GM12878 (cell line): ENCODE measurements at regions not wholly inside any gene's neighbourhood (a gene's known extent, or its start where the extent isn't known, plus 50 kb on each side); places are given as distances from the start of the nearest gene placed in this dataset.

Experiments
- ATAC-seq: fragments of 200-7000 bp; cut with Tn5 transposase; 3 replicates; pipeline ENCODE4 v1.9.1; 2020; ENCODE audit warnings: mild to moderate bottlenecking, moderate library complexity
- BruUV-seq: library from RNA; stranded (reverse); fragments of 400-500 nt; replicated peaks from 2 replicates; lab custom pipeline; 2021; lab: Mats Ljungman, UMichigan
- CTCF ChIA-PET: fragments of 300-600 bp; sonication (Branson Sonifier 250); formaldehyde crosslinking; extraction: SDS; loops from one replicate; lab custom pipeline; 2021; ENCODE audit warnings: inconsistent platforms; lab: Yijun Ruan, JAX
- POLR2A ChIA-PET: fragments of 350-600 bp; formaldehyde crosslinking; extraction: SDS; loops from one replicate; lab custom pipeline; 2021; ENCODE audit warnings: inconsistent platforms; lab: Charles Lee
- RAD21 ChIA-PET: fragments of 300-600 bp; sonication (Branson Sonifier 250); formaldehyde crosslinking; loops from one replicate; lab custom pipeline; 2023; ENCODE audit warnings: antibody characterized with exemption; ENCODE audit not compliant: unreplicated experiment; lab: Charles Lee
- SMC1A ChIA-PET: fragments of 300-600 bp; sonication (Branson Sonifier 250); formaldehyde crosslinking; loops from one replicate; lab custom pipeline; 2023; ENCODE audit not compliant: unreplicated experiment, uncharacterized antibody; lab: Charles Lee
- DNase-seq: peaks from one replicate; pipeline ENCODE4 v3.0.0-alpha.2; 2011; ENCODE audit warnings: low read depth, low spot score
- FAIRE-seq: peaks from 3 replicates; lab custom pipeline; 2011; peaks lifted over from hg19 to GRCh38; lab: Jason Lieb, UNC
- H2AFZ ChIP-seq: 2 replicates; pipeline ENCODE4 v1.6.0; 2011; ENCODE audit warnings: low read depth, low read length, control low read depth; ENCODE audit not compliant: control insufficient read depth
- H3K27ac ChIP-seq: 2 replicates; pipeline ENCODE4 v1.5.1; 2011; ENCODE audit warnings: control low read depth; ENCODE audit not compliant: control insufficient read depth, insufficient read depth
- H3K27me3 ChIP-seq, 2 experiments: replicated peaks in 1 of 2; 2 replicates each; pipeline versions ENCODE4 v1.6.0 to v1.6.1; 2011; ENCODE audit warnings: low read length in 1 of 2; ENCODE audit not compliant: control insufficient read depth in 2 of 2, insufficient read depth in 2 of 2
- H3K36me3 ChIP-seq, 2 experiments: 2 replicates each; pipeline ENCODE4 v1.5.1; 2011; ENCODE audit warnings: low read length in 1 of 2; ENCODE audit not compliant: control insufficient read depth in 2 of 2, insufficient read depth in 2 of 2
- H3K4me1 ChIP-seq: 2 replicates; pipeline ENCODE4 v1.6.1; 2011; ENCODE audit warnings: mild to moderate bottlenecking, low read length, moderate library complexity, mixed read lengths; ENCODE audit not compliant: control insufficient read depth, insufficient read depth
- H3K4me2 ChIP-seq: 2 replicates; pipeline ENCODE4 v1.6.0; 2011; ENCODE audit warnings: control low read depth; ENCODE audit not compliant: control insufficient read depth, insufficient read depth
- H3K4me3 ChIP-seq: fragments of 200-600 bp; sonication (generic); 2 replicates; pipeline ENCODE4 v1.5.1; 2016
- H3K79me2 ChIP-seq: 2 replicates; pipeline ENCODE4 v1.6.0; 2011; ENCODE audit warnings: low read length; ENCODE audit not compliant: control insufficient read depth, insufficient read depth
- H3K9ac ChIP-seq: 2 replicates; pipeline ENCODE4 v1.8.0; 2011; ENCODE audit warnings: low read length, control low read depth, mixed read lengths; ENCODE audit not compliant: control insufficient read depth, insufficient read depth
- H3K9me3 ChIP-seq: replicated peaks from 3 replicates; pipeline ENCODE4 v1.5.1; 2011; ENCODE audit warnings: mild to moderate bottlenecking, low read length; ENCODE audit not compliant: control insufficient read depth, insufficient read depth
- H4K20me1 ChIP-seq: 2 replicates; pipeline ENCODE4 v1.6.0; 2011; ENCODE audit not compliant: control insufficient read depth, insufficient read depth
- CBX3 ChIP-seq: fragments of 200-600 bp; sonication (generic); IDR thresholded peaks from 2 replicates; pipeline ENCODE4 v1.6.1; 2016; ENCODE audit warnings: low read depth, borderline replicate concordance
- DPF2 ChIP-seq: fragments of 450-650 bp; IDR thresholded peaks from 2 replicates; pipeline ENCODE4 v1.6.1; 2017; ENCODE audit warnings: mild to moderate bottlenecking
- ESRRA ChIP-seq: IDR thresholded peaks from 2 replicates; pipeline ENCODE4 v1.6.1; 2012; ENCODE audit warnings: mild to moderate bottlenecking, low read length, improper control_type of control experiment
- SMAD1 ChIP-seq: fragments of 450-650 bp; IDR thresholded peaks from 2 replicates; pipeline ENCODE4 v1.6.1; 2018; ENCODE audit warnings: mild to moderate bottlenecking, low read depth; ENCODE audit not compliant: partially characterized antibody
- YBX1 ChIP-seq: fragments of 450-650 bp; IDR thresholded peaks from 2 replicates; pipeline ENCODE4 v1.6.1; 2016; ENCODE audit warnings: antibody characterized with exemption
- ZNF217 ChIP-seq: fragments of 450-650 bp; IDR thresholded peaks from 2 replicates; pipeline ENCODE4 v1.6.1; 2017; ENCODE audit warnings: antibody characterized with exemption, mild to moderate bottlenecking
- WGBS: methylation state at CpG from one replicate; pipeline ENCODE4 v1.1.6; 2016; ENCODE audit warnings: low lambda C conversion rate; ENCODE audit not compliant: insufficient replicate concordance, insufficient coverage; ENCODE audit errors: missing lambda C conversion rate; 5-methylcytosine and 5-hydroxymethylcytosine counted together
- in situ Hi-C: fragments of 300-500 bp; cut with MboI; formaldehyde crosslinking; loops from 9 replicates; pipeline ENCODE4 v1.14.3; 2018; ENCODE audit warnings: mixed read lengths
- intact Hi-C: fragments of 100-400 bp; cut with micrococcal nuclease; formaldehyde crosslinking; loops from one replicate; pipeline ENCODE4 v1.14.2; 2022; ENCODE audit not compliant: unreplicated experiment
- TF ChIP-seq, protein P1 (sequence below): IDR thresholded peaks from 2 replicates; pipeline ENCODE4 v1.6.1; 2012; ENCODE audit warnings: low read length, inconsistent platforms

DNA sequence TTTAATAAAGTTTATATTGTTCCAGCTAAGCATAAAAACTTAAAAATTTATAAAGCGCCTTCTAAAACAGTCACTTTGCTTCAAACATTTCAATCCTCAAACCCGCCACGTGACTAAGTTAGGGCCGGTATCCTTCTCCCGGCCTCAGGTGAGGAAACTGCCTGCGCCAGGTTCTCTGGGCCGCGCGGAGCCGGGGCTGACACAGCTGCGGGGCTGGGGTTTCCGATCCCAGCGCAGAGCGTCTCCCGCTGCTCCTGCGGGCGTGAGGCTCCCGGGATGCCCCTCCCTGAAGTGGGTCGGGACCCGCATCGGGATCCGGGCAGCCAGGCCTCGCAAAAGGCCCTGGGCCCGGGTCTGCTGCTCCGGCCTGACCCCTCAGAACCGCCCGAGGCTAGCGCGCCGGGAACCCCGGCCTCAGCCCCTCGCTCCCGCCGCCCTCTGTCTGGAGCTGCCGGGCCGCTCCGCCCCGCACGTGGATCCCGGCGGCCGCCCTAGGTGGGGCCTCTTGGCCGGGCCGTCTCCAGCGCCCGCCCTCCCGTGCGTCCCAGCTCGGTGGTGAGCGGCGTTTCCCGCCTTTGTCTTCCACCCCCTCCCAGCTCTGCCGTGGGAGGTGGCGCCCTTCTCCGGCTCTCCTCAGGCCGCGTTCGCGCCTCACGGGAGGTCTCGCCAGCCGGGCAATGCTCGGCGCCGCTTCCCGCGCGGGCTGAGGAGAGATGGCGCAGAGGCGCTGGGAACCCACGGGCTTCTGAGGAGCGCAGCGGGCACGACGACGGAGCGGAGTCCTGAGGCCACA, 267.9 kb downstream of the DLL1 start:
- Histone ChIP-seq H3K4me1 (no peaks in the 10 kb centered on the region), H3K36me3 (no peaks in the 10 kb centered on the region), H4K20me1 (no peaks in the 10 kb centered on the region), H3K9me3 (no peaks in the 10 kb centered on the region; the same call in 2 of the 3 replicates), H2AFZ (no peak overlapping the region), H3K79me2 (no peaks in the 10 kb centered on the region), H3K4me2 (no peak overlapping the region), H3K27me3 (no peaks in the 10 kb centered on the region), H3K9ac (no peak overlapping the region), H3K4me3 (no peak overlapping the region), H3K27ac (no peak overlapping the region)
- DNase-seq (no peak), FAIRE-seq (no peak), ATAC-seq (no peak)
- ChIA-PET SMC1A (no interaction called here), RAD21 (no interaction called here), POLR2A (no interaction called here), CTCF (no interaction called here)
- TF ChIP-seq, protein P1, sequence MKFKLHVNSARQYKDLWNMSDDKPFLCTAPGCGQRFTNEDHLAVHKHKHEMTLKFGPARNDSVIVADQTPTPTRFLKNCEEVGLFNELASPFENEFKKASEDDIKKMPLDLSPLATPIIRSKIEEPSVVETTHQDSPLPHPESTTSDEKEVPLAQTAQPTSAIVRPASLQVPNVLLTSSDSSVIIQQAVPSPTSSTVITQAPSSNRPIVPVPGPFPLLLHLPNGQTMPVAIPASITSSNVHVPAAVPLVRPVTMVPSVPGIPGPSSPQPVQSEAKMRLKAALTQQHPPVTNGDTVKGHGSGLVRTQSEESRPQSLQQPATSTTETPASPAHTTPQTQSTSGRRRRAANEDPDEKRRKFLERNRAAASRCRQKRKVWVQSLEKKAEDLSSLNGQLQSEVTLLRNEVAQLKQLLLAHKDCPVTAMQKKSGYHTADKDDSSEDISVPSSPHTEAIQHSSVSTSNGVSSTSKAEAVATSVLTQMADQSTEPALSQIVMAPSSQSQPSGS = no peak
- TF ChIP-seq ZNF217 = no peak
- no peak for TF ChIP-seq DPF2
- TF ChIP-seq ESRRA = no peak
- no peak for TF ChIP-seq CBX3
- no peak for TF ChIP-seq YBX1
- no peak for TF ChIP-seq SMAD1
- intact Hi-C loops = no loop called here
- in situ Hi-C loops = no loop called here
- 82% methylated on average over 58 of the region's 77 CpGs for WGBS
- no TSS peak for BruUV-seq
